ENCODE measurements at regions not wholly inside any gene's neighbourhood (a gene's known extent, or its start where the extent isn't known, plus 50 kb on each side); places are given as distances from the start of the nearest gene placed in this dataset.

DNA sequence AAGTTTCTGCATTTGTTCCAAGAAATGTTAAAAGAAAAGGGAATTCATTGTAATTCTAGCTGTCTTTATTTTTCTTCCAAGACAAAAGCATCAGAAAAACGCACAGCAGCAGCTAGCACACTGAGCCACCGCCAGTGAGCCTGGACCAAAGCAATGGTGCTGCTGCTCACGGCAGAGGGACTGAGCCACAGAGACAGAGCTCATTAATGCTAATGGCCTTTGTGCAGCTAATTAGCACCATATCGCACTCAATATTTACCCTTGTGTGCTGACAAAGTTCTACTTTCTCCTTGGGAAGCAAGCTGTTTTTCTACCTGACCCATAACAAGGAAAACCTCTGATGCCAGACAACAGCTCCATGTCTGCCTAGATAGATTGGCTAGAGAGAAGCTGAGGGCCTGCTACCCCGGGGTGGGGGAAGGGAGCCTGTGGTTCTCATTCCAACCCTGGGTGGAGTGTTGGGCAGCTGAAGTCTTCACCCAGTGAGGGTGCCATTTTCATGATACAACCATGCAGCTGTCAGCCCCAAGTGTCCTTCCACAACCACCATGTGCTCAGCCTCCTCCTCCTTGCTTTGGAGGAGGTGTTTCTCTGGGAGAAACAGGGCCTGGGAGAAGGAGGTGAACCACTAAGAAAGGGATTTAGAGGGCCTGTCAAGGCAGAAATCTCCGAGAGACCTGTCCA lies 131.1 kb upstream of the NCAM1 start:
- Histone ChIP-seq H3K36me3 (ENCODE audit: control insufficient read depth, low read length) (no peaks in the 10 kb centered on the region), H3K9me3 (ENCODE audit: control insufficient read depth, insufficient read depth, low read length) (no peaks in the 10 kb centered on the region), H3K4me3 (ENCODE audit: low read length) (no peak overlapping the region), H3K4me1 (ENCODE audit: control insufficient read depth, low read length) (no peaks in the 10 kb centered on the region), H3F3A (ENCODE audit: control insufficient read depth, insufficient read depth) (no peaks in the 10 kb centered on the region), H3K27me3 (ENCODE audit: control insufficient read depth, low read length) (no peaks in the 10 kb centered on the region), H3K4me2 (ENCODE audit: low read length) (no peak overlapping the region), H3K9me2 (replicated peaks; ENCODE audit: control insufficient read depth, low read length) (no peaks in the 10 kb centered on the region), H4K20me1 (ENCODE audit: control insufficient read depth, insufficient read depth, low read depth, low read length) (no peaks in the 10 kb centered on the region), H3K79me2 (ENCODE audit: control insufficient read depth, low read length) (no peaks in the 10 kb centered on the region), H3K27ac (ENCODE audit: low read depth, low read length) (no peak overlapping the region)
- TF ChIP-seq, protein P1, sequence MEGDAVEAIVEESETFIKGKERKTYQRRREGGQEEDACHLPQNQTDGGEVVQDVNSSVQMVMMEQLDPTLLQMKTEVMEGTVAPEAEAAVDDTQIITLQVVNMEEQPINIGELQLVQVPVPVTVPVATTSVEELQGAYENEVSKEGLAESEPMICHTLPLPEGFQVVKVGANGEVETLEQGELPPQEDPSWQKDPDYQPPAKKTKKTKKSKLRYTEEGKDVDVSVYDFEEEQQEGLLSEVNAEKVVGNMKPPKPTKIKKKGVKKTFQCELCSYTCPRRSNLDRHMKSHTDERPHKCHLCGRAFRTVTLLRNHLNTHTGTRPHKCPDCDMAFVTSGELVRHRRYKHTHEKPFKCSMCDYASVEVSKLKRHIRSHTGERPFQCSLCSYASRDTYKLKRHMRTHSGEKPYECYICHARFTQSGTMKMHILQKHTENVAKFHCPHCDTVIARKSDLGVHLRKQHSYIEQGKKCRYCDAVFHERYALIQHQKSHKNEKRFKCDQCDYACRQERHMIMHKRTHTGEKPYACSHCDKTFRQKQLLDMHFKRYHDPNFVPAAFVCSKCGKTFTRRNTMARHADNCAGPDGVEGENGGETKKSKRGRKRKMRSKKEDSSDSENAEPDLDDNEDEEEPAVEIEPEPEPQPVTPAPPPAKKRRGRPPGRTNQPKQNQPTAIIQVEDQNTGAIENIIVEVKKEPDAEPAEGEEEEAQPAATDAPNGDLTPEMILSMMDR (IDR thresholded peaks at IDR 0.05; ENCODE audit: low read depth, low read length, poor library complexity, severe bottlenecking), result no peak
- TF ChIP-seq EZH2phosphoT487 (IDR thresholded peaks at IDR 0.05; ENCODE audit: borderline replicate concordance, low read length), result no peak

DNA sequence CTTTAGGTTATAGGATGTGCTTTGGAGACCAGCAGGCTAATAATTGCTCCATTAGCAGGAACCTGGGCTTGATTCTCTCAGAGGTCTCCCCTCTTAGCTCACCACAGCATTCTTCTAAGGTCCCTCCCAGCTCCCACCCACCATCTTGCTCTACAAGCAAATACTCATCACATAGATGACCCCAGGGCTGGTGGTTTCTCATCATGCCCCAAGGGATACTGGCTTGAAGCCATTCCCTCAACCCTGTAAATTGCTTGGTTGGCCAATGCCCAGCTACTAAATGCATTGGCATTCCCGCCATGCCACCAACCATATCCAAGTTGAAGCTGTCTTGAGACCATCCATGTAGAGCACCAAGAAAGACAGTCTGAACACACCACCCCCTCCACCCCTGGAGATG lies 130.2 kb upstream of the NCAM1 start:
- TF ChIP-seq, protein P1 (IDR thresholded peaks at IDR 0.05; ENCODE audit: low read depth, low read length, poor library complexity, severe bottlenecking), result no peak
- TF ChIP-seq EZH2phosphoT487 (IDR thresholded peaks at IDR 0.05; ENCODE audit: borderline replicate concordance, low read length), result no peak
- H3F3A ChIP-seq (ENCODE audit: control insufficient read depth, insufficient read depth), result no peaks in the 10 kb centered on the region
- H3K4me3 ChIP-seq (ENCODE audit: low read length), result no peak overlapping the region

DNA sequence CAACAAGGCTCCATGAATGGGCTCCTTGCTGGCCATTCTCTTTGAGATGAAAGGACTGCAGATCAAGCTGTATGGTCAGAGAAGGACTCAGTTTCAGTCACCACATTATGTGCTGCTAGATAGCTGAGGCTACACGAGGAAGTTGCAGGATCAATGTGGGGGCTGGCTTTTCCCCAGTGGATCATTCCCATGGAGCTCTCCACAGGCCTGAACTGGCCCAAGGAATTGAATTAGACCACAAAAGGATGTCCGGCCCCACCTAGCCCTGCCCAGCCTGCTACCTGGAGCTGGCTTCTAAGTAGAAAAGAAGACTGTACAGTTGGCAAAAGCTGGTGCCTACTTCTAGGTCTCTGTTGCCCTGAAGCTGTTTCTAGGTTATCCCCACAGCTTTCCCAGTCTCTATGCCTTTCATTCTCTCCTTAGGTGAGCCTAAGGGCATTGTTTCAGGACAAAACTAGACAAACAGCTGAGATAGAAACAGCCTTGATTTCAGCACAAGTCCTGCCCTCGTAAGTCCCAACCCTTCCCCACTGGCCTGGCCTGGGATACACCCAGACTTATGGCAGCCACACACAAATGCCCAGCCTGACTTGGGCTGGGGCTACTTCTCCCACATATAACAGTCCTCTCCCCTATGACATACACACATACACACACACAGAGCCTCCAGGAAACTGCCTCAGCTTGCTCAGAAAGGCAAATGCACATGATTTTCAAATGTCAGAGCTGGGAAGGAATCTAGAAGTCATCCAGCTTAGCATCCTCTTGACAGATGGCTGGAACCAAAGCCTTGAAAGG lies 129.1 kb upstream of the NCAM1 start:
- Histone ChIP-seq H3K36me3 (ENCODE audit: control insufficient read depth, low read length) (no peaks in the 10 kb centered on the region), H3K27ac (ENCODE audit: low read depth, low read length) (no peak overlapping the region), H3F3A (ENCODE audit: control insufficient read depth, insufficient read depth) (no peaks in the 10 kb centered on the region), H3K4me2 (ENCODE audit: low read length) (no peak overlapping the region), H3K9me3 (ENCODE audit: control insufficient read depth, insufficient read depth, low read length) (no peaks in the 10 kb centered on the region), H3K9me2 (replicated peaks; ENCODE audit: control insufficient read depth, low read length) (no peaks in the 10 kb centered on the region), H3K27me3 (ENCODE audit: control insufficient read depth, low read length) (no peaks in the 10 kb centered on the region), H3K79me2 (ENCODE audit: control insufficient read depth, low read length) (no peaks in the 10 kb centered on the region), H3K4me1 (ENCODE audit: control insufficient read depth, low read length) (no peaks in the 10 kb centered on the region), H3K4me3 (ENCODE audit: low read length) (no peak overlapping the region), H4K20me1 (ENCODE audit: control insufficient read depth, insufficient read depth, low read depth, low read length) (no peaks in the 10 kb centered on the region)
- TF ChIP-seq, protein P1 (IDR thresholded peaks at IDR 0.05; ENCODE audit: low read depth, low read length, poor library complexity, severe bottlenecking), result no peak
- TF ChIP-seq EZH2phosphoT487 (IDR thresholded peaks at IDR 0.05; ENCODE audit: borderline replicate concordance, low read length), result no peak

More for the DNA sequence above, 130.2 kb upstream of the NCAM1 start:
- H3K9me2 ChIP-seq (replicated peaks; ENCODE audit: control insufficient read depth, low read length), result no peaks in the 10 kb centered on the region
- H3K4me1 ChIP-seq (ENCODE audit: control insufficient read depth, low read length), result no peaks in the 10 kb centered on the region
- no peaks in the 10 kb centered on the region for H4K20me1 ChIP-seq (ENCODE audit: control insufficient read depth, insufficient read depth, low read depth, low read length)
- no peaks in the 10 kb centered on the region for H3K36me3 ChIP-seq (ENCODE audit: control insufficient read depth, low read length)
- no peaks in the 10 kb centered on the region for H3K9me3 ChIP-seq (ENCODE audit: control insufficient read depth, insufficient read depth, low read length)
- H3K27ac ChIP-seq (ENCODE audit: low read depth, low read length), result no peak overlapping the region
- H3K79me2 ChIP-seq (ENCODE audit: control insufficient read depth, low read length), result no peaks in the 10 kb centered on the region
- no peaks in the 10 kb centered on the region for H3K27me3 ChIP-seq (ENCODE audit: control insufficient read depth, low read length)
- H3K4me2 ChIP-seq (ENCODE audit: low read length), result no peak overlapping the region

Measured in DOHH2 (cell line).